WTC11 (cell line): ENCODE measurements at regions not wholly inside any gene's neighbourhood (a gene's known extent, or its start where the extent isn't known, plus 50 kb on each side); places are given as distances from the start of the nearest gene placed in this dataset.

Experiments
- ATAC-seq: fragments of 200-7000 bp; cut with Tn5 transposase; 2 replicates; pipeline ENCODE4 v1.10.0; 2021; ENCODE audit warnings: mild to moderate bottlenecking, moderate library complexity
- CTCF ChIA-PET: fragments of 300-600 bp; sonication (Branson Sonifier 250); formaldehyde crosslinking; loops from one replicate; lab custom pipeline; 2021; ENCODE audit warnings: antibody characterized with exemption; lab: Charles Lee
- POLR2A ChIA-PET: fragments of 350-600 bp; sonication (Branson Sonifier 250); formaldehyde crosslinking; loops from one replicate; lab custom pipeline; 2021; ENCODE audit warnings: antibody characterized with exemption; lab: Charles Lee
- DNase-seq: peaks from one replicate; pipeline ENCODE4 v3.0.0; 2021; ENCODE audit warnings: low spot score
- H3K27ac Mint-ChIP-seq: 2 replicates; pipeline ENCODE4 v1.8.0; 2021; ENCODE audit warnings: mixed read lengths
- H3K27me3 Mint-ChIP-seq: 2 replicates; pipeline ENCODE4 v1.8.0; 2021; ENCODE audit warnings: low read depth, mild to moderate bottlenecking, moderate library complexity, mixed read lengths
- H3K36me3 Mint-ChIP-seq: 2 replicates; pipeline ENCODE4 v1.8.0; 2021; ENCODE audit warnings: mixed read lengths
- H3K4me1 Mint-ChIP-seq: 2 replicates; pipeline ENCODE4 v1.8.0; 2022; ENCODE audit warnings: mixed read lengths
- H3K4me3 Mint-ChIP-seq: 2 replicates; pipeline ENCODE4 v1.8.0; 2021; ENCODE audit warnings: mild to moderate bottlenecking, moderate library complexity, mixed read lengths
- H3K9me3 Mint-ChIP-seq: 2 replicates; pipeline ENCODE4 v1.8.0; 2021; ENCODE audit warnings: mixed read lengths
- CREB1 ChIP-seq: sonication (generic); formaldehyde crosslinking; IDR thresholded peaks from 2 replicates; pipeline ENCODE4 v1.8.0; 2023; ENCODE audit warnings: mild to moderate bottlenecking, missing genetic modification reagents
- ETV6 ChIP-seq: sonication (generic); formaldehyde crosslinking; IDR thresholded peaks from 2 replicates; pipeline ENCODE4 v1.8.1; 2022; ENCODE audit warnings: mild to moderate bottlenecking, missing genetic modification reagents
- KAT7 ChIP-seq: sonication (generic); formaldehyde crosslinking; IDR thresholded peaks from 2 replicates; pipeline ENCODE4 v1.8.1; 2023; ENCODE audit warnings: missing genetic modification reagents, mild to moderate bottlenecking, borderline replicate concordance
- NFE2L1 ChIP-seq: sonication (generic); formaldehyde crosslinking; IDR thresholded peaks from 2 replicates; pipeline ENCODE4 v1.8.1; 2023; ENCODE audit warnings: missing genetic modification reagents
- NR3C1 ChIP-seq: sonication (generic); formaldehyde crosslinking; conservative IDR thresholded peaks from 2 replicates; pipeline ENCODE4 v1.8.1; 2023; ENCODE audit warnings: low read depth, mild to moderate bottlenecking, missing genetic modification reagents
- ZNF219 ChIP-seq: sonication (generic); formaldehyde crosslinking; IDR thresholded peaks from 2 replicates; pipeline ENCODE4 v1.8.0; 2023; ENCODE audit warnings: missing genetic modification reagents, mild to moderate bottlenecking, borderline replicate concordance
- TF ChIP-seq, protein P1 (sequence below): sonication (generic); formaldehyde crosslinking; IDR thresholded peaks from 2 replicates; pipeline ENCODE4 v1.8.1; 2022; ENCODE audit warnings: missing genetic modification reagents, borderline replicate concordance
- TF ChIP-seq, protein P2 (sequence below): fragments of 250-450 bp; sonication (Bioruptor Pico); IDR thresholded peaks from 2 replicates; pipeline ENCODE4 v1.9.0; 2021; ENCODE audit warnings: mild to moderate bottlenecking, borderline replicate concordance
- TF ChIP-seq, protein P3 (sequence below): sonication (generic); formaldehyde crosslinking; IDR thresholded peaks from 2 replicates; pipeline ENCODE4 v1.8.1; 2023; ENCODE audit warnings: mild to moderate bottlenecking, missing genetic modification reagents, moderate library complexity
- TF ChIP-seq, protein P4 (sequence below): sonication (generic); formaldehyde crosslinking; IDR thresholded peaks from 2 replicates; pipeline ENCODE4 v1.8.0; 2022; ENCODE audit warnings: mild to moderate bottlenecking, missing genetic modification reagents
- TF ChIP-seq, protein P5 (sequence below): fragments of 250-450 bp; sonication (Bioruptor Pico); IDR thresholded peaks from 2 replicates; pipeline ENCODE4 v1.9.0; 2021; ENCODE audit warnings: mild to moderate bottlenecking
- TF ChIP-seq, protein P6 (sequence below): sonication (generic); formaldehyde crosslinking; IDR thresholded peaks from 2 replicates; pipeline ENCODE4 v1.8.1; 2022; ENCODE audit warnings: mild to moderate bottlenecking, moderate library complexity, missing genetic modification reagents
- TF ChIP-seq, protein P7 (sequence below): sonication (generic); formaldehyde crosslinking; IDR thresholded peaks from 2 replicates; pipeline ENCODE4 v1.8.1; 2023; ENCODE audit warnings: mild to moderate bottlenecking, missing genetic modification reagents
- TF ChIP-seq, protein P8 (sequence below): sonication (generic); formaldehyde crosslinking; IDR thresholded peaks from 2 replicates; pipeline ENCODE4 v1.8.1; 2022; ENCODE audit warnings: low read depth, mild to moderate bottlenecking, moderate library complexity, missing genetic modification reagents, borderline replicate concordance

DNA sequence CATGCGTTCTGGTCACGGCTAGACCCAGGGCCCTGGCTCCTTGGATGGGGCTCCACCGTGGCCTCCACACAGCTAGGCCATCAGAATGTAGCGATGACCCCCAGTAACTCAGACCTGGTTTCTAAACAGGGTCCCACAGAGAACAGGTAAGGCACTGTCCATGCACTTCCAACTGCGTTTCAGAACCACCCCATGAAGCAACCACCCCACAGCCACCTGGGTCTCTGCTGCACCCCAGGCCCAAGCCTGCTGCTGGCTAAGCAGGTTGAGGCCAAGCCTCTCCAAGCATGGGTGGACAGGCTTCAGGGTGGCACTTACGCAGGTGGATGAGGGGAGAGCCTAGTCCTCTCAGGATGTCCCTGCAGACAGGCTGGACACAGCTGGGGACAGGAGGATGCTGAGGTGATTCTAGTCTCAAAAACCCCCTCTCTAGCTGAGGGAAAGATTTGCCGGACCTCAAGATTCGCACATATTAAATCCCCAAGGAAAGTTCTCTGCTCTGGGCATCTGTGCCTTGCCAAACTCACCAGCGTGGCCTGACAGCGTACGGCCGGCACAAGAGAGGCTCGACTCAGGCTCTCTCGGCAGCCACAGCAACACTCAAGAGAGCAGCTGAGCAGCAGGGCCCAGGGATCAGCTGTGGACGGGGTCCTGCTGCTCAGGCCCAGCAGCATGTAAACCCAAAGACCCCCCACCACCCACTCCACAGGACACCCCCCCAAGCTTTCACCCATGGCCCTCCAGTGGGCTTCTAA is 141.6 kb downstream of the CRYBB2 start:
- no peak overlapping the region for H3K27ac Mint-ChIP-seq
- no peaks in the 10 kb centered on the region for H3K27me3 Mint-ChIP-seq
- ChIA-PET POLR2A (no interaction called here), CTCF (interaction anchor here (1.3 to 3.5 kb wide), 2 partner anchors 11 to 28 kb away, joined by 3 to 9 read pairs; no protein-coding TSS in a partner anchor)
- ATAC-seq (no peak), DNase-seq (no peak)
- H3K4me3 Mint-ChIP-seq, result no peak overlapping the region
- no peaks in the 10 kb centered on the region; the same call in 1 of the 2 replicates for H3K36me3 Mint-ChIP-seq
- H3K4me1 Mint-ChIP-seq, result no peaks in the 10 kb centered on the region
- TF ChIP-seq ZNF219 (CRISPR knock-in tag), result no peak
- TF ChIP-seq, protein P1, sequence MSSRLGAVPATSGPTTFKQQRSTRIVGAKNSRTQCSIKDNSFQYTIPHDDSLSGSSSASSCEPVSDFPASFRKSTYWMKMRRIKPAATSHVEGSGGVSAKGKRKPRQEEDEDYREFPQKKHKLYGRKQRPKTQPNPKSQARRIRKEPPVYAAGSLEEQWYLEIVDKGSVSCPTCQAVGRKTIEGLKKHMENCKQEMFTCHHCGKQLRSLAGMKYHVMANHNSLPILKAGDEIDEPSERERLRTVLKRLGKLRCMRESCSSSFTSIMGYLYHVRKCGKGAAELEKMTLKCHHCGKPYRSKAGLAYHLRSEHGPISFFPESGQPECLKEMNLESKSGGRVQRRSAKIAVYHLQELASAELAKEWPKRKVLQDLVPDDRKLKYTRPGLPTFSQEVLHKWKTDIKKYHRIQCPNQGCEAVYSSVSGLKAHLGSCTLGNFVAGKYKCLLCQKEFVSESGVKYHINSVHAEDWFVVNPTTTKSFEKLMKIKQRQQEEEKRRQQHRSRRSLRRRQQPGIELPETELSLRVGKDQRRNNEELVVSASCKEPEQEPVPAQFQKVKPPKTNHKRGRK, result no peak
- TF ChIP-seq, protein P2, sequence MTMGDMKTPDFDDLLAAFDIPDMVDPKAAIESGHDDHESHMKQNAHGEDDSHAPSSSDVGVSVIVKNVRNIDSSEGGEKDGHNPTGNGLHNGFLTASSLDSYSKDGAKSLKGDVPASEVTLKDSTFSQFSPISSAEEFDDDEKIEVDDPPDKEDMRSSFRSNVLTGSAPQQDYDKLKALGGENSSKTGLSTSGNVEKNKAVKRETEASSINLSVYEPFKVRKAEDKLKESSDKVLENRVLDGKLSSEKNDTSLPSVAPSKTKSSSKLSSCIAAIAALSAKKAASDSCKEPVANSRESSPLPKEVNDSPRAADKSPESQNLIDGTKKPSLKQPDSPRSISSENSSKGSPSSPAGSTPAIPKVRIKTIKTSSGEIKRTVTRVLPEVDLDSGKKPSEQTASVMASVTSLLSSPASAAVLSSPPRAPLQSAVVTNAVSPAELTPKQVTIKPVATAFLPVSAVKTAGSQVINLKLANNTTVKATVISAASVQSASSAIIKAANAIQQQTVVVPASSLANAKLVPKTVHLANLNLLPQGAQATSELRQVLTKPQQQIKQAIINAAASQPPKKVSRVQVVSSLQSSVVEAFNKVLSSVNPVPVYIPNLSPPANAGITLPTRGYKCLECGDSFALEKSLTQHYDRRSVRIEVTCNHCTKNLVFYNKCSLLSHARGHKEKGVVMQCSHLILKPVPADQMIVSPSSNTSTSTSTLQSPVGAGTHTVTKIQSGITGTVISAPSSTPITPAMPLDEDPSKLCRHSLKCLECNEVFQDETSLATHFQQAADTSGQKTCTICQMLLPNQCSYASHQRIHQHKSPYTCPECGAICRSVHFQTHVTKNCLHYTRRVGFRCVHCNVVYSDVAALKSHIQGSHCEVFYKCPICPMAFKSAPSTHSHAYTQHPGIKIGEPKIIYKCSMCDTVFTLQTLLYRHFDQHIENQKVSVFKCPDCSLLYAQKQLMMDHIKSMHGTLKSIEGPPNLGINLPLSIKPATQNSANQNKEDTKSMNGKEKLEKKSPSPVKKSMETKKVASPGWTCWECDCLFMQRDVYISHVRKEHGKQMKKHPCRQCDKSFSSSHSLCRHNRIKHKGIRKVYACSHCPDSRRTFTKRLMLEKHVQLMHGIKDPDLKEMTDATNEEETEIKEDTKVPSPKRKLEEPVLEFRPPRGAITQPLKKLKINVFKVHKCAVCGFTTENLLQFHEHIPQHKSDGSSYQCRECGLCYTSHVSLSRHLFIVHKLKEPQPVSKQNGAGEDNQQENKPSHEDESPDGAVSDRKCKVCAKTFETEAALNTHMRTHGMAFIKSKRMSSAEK (CRISPR knock-in tag), result no peak
- TF ChIP-seq CREB1 (CRISPR knock-in tag), result no peak
- TF ChIP-seq ETV6 (CRISPR knock-in tag), result no peak
- TF ChIP-seq, protein P3, sequence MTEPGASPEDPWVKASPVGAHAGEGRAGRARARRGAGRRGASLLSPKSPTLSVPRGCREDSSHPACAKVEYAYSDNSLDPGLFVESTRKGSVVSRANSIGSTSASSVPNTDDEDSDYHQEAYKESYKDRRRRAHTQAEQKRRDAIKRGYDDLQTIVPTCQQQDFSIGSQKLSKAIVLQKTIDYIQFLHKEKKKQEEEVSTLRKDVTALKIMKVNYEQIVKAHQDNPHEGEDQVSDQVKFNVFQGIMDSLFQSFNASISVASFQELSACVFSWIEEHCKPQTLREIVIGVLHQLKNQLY (CRISPR knock-in tag), result no peak
- no peak for TF ChIP-seq NR3C1 (CRISPR knock-in tag)
- TF ChIP-seq KAT7 (CRISPR knock-in tag), result no peak
- TF ChIP-seq, protein P4, sequence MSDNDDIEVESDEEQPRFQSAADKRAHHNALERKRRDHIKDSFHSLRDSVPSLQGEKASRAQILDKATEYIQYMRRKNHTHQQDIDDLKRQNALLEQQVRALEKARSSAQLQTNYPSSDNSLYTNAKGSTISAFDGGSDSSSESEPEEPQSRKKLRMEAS, result no peak
- TF ChIP-seq, protein P5, sequence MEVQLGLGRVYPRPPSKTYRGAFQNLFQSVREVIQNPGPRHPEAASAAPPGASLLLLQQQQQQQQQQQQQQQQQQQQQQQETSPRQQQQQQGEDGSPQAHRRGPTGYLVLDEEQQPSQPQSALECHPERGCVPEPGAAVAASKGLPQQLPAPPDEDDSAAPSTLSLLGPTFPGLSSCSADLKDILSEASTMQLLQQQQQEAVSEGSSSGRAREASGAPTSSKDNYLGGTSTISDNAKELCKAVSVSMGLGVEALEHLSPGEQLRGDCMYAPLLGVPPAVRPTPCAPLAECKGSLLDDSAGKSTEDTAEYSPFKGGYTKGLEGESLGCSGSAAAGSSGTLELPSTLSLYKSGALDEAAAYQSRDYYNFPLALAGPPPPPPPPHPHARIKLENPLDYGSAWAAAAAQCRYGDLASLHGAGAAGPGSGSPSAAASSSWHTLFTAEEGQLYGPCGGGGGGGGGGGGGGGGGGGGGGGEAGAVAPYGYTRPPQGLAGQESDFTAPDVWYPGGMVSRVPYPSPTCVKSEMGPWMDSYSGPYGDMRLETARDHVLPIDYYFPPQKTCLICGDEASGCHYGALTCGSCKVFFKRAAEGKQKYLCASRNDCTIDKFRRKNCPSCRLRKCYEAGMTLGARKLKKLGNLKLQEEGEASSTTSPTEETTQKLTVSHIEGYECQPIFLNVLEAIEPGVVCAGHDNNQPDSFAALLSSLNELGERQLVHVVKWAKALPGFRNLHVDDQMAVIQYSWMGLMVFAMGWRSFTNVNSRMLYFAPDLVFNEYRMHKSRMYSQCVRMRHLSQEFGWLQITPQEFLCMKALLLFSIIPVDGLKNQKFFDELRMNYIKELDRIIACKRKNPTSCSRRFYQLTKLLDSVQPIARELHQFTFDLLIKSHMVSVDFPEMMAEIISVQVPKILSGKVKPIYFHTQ, result no peak
- TF ChIP-seq, protein P6, sequence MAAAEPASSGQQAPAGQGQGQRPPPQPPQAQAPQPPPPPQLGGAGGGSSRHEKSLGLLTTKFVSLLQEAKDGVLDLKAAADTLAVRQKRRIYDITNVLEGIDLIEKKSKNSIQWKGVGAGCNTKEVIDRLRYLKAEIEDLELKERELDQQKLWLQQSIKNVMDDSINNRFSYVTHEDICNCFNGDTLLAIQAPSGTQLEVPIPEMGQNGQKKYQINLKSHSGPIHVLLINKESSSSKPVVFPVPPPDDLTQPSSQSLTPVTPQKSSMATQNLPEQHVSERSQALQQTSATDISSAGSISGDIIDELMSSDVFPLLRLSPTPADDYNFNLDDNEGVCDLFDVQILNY (CRISPR knock-in tag), result no peak
- H3K9me3 Mint-ChIP-seq, result no peaks in the 10 kb centered on the region

DNA sequence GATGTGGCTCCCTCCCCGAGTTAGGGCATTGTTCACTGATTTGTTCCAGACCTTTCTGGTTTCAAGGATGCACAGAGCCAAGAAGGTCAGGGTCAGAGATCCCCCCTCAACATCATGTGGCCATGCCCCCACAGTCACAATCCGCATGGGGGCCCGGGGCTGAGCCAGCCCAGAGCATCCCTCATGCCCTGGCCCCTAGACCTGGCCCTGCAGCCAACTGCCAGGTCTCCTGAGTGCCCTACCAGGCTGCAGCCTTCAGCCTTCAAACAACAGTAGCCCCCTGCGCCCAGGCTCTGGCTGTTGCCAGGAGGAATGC is 142.4 kb downstream of the CRYBB2 start:
- Mint-ChIP-seq H3K9me3 (no peaks in the 10 kb centered on the region), H3K4me1 (no peaks in the 10 kb centered on the region), H3K27ac (no peak overlapping the region), H3K36me3 (no peaks in the 10 kb centered on the region; the same call in 1 of the 2 replicates), H3K4me3 (no peak overlapping the region), H3K27me3 (no peaks in the 10 kb centered on the region)
- ChIA-PET POLR2A (no interaction called here), CTCF (interaction anchor here (0.8 to 3.5 kb wide), 4 partner anchors 9 to 280 kb away, joined by 3 to 9 read pairs (median 3); no protein-coding TSS in a partner anchor)
- ATAC-seq (no peak), DNase-seq (no peak)
- TF ChIP-seq, protein P7, sequence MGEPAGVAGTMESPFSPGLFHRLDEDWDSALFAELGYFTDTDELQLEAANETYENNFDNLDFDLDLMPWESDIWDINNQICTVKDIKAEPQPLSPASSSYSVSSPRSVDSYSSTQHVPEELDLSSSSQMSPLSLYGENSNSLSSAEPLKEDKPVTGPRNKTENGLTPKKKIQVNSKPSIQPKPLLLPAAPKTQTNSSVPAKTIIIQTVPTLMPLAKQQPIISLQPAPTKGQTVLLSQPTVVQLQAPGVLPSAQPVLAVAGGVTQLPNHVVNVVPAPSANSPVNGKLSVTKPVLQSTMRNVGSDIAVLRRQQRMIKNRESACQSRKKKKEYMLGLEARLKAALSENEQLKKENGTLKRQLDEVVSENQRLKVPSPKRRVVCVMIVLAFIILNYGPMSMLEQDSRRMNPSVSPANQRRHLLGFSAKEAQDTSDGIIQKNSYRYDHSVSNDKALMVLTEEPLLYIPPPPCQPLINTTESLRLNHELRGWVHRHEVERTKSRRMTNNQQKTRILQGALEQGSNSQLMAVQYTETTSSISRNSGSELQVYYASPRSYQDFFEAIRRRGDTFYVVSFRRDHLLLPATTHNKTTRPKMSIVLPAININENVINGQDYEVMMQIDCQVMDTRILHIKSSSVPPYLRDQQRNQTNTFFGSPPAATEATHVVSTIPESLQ (CRISPR knock-in tag), result no peak
- TF ChIP-seq, protein P6 (CRISPR knock-in tag), result no peak
- TF ChIP-seq, protein P8, sequence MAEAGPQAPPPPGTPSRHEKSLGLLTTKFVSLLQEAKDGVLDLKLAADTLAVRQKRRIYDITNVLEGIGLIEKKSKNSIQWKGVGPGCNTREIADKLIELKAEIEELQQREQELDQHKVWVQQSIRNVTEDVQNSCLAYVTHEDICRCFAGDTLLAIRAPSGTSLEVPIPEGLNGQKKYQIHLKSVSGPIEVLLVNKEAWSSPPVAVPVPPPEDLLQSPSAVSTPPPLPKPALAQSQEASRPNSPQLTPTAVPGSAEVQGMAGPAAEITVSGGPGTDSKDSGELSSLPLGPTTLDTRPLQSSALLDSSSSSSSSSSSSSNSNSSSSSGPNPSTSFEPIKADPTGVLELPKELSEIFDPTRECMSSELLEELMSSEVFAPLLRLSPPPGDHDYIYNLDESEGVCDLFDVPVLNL (CRISPR knock-in tag), result no peak
- no peak for TF ChIP-seq NFE2L1
